Tibial artery (tissue), 4 donors: ENCODE measurements at regions not wholly inside any gene's neighbourhood (a gene's known extent, or its start where the extent isn't known, plus 50 kb on each side); places are given as distances from the start of the nearest gene placed in this dataset.

Experiments used
- DNase-seq, 2 donors: peaks; one replicate each; pipeline ENCODE4 v3.0.0-alpha.2; 2019
- H3K27ac ChIP-seq, 2 donors: fragments of 200-600 bp; sonication (generic) in 1 of 2; 1 replicate in 1 of 2; 2 replicates in 1 of 2; pipeline ENCODE4 v1.5.1; 2018 to 2019; ENCODE audit warnings: mild to moderate bottlenecking in 1 of 2
- H3K27me3 ChIP-seq, 2 donors: fragments of 200-600 bp; sonication (generic) in 1 of 2; one replicate each; pipeline versions ENCODE4 v1.5.1 to v1.6.0; 2016 to 2019
- H3K36me3 ChIP-seq, 3 donors: fragments of 200-600 bp; sonication (generic) in 2 of 3; one replicate each; pipeline ENCODE4 v1.5.1; 2016 to 2019; ENCODE audit warnings: mild to moderate bottlenecking in 2 of 3
- H3K4me1 ChIP-seq, 4 donors: fragments of 200-600 bp; sonication (generic) in 2 of 4; 1 replicate in 3 of 4; 2 replicates in 1 of 4; pipeline ENCODE4 v1.5.1; 2016 to 2019
- H3K4me3 ChIP-seq, 2 donors: fragments of 200-600 bp; sonication (generic) in 1 of 2; 1 replicate in 1 of 2; 2 replicates in 1 of 2; pipeline ENCODE4 v1.5.1; 2018 to 2019; ENCODE audit warnings: mild to moderate bottlenecking in 2 of 2
- H3K9me3 ChIP-seq, 3 donors: fragments of 200-600 bp; sonication (generic) in 1 of 3; one replicate each; pipeline ENCODE4 v1.5.1; 2016 to 2019
- CTCF ChIP-seq, 2 experiments: fragments of 200-600 bp in 1 of 2; fragments of 450-650 bp in 1 of 2; IDR thresholded peaks; one replicate each; pipeline ENCODE4 v1.5.1; 2017 to 2019; ENCODE audit warnings: antibody characterized with exemption in 2 of 2, mild to moderate bottlenecking in 1 of 2, moderate library complexity in 1 of 2
- intact Hi-C: fragments of 100-400 bp; cut with DNase I; formaldehyde crosslinking; loops from one replicate; pipeline ENCODE4 v1.15.0; 2023; ENCODE audit warnings: low total_unique reads

DNA sequence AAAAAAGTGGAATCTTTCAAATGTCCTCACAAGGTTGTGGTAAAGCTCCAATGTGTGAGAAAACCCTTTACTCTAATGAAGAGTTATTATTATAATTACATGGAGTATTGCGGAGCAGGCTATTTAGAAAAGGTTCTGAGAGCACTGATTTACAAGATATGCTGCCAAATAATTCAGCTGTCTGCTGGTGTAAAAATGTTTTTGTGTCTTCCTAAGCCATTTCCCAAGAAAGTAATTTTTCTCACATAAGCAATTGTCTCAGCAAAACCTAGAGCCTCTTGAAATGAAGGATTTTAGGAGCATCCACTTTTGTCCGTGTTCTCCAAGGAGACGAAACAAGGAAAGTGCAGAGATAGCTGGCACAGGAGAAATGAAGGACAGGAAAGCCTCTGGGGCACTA is 229.6 kb upstream of the STARD13 start:
- no peak overlapping the region for H3K27ac ChIP-seq
- intact Hi-C loops, result no loop called here
- DNase-seq, result no peak
- no peaks in the 10 kb centered on the region for H3K27me3 ChIP-seq
- H3K4me1 ChIP-seq, result peaks cover 0 to 19% (median 6%) of the 10 kb centered on the region in 4 donors
- TF ChIP-seq CTCF (IDR thresholded peaks at IDR 0.05), result no peak
- H3K4me3 ChIP-seq, result no peak overlapping the region
- no peaks in the 10 kb centered on the region for H3K36me3 ChIP-seq
- no peaks in the 10 kb centered on the region for H3K9me3 ChIP-seq

DNA sequence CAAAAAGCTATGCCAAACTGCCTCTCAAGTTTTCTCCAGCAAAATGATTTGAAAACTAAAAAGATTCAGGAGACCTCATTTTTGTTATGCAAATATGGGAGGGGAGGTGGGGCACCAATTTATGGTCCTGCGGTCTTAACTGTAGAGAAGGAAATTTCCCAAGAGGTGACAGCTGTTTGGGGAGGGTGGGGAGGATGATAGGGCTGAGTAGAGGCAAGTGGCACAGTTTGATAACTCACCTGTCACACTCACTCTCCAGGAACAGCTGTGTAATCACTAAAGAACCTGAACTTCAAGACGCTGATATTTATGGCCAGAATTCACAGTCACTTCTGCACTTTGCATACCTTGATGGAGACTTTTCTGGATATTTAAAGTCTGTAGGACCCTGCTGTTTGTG is 232.9 kb upstream of the STARD13 start:
- Histone ChIP-seq H3K27me3 (no peaks in the 10 kb centered on the region), H3K4me1 (peaks cover 0 to 28% (median 5%) of the 10 kb centered on the region in 4 donors), H3K36me3 (no peaks in the 10 kb centered on the region), H3K27ac (no peak overlapping the region), H3K4me3 (no peak overlapping the region), H3K9me3 (no peaks in the 10 kb centered on the region)
- intact Hi-C loops, result no loop called here
- no peak for DNase-seq
- no peak for TF ChIP-seq CTCF (IDR thresholded peaks at IDR 0.05)

DNA sequence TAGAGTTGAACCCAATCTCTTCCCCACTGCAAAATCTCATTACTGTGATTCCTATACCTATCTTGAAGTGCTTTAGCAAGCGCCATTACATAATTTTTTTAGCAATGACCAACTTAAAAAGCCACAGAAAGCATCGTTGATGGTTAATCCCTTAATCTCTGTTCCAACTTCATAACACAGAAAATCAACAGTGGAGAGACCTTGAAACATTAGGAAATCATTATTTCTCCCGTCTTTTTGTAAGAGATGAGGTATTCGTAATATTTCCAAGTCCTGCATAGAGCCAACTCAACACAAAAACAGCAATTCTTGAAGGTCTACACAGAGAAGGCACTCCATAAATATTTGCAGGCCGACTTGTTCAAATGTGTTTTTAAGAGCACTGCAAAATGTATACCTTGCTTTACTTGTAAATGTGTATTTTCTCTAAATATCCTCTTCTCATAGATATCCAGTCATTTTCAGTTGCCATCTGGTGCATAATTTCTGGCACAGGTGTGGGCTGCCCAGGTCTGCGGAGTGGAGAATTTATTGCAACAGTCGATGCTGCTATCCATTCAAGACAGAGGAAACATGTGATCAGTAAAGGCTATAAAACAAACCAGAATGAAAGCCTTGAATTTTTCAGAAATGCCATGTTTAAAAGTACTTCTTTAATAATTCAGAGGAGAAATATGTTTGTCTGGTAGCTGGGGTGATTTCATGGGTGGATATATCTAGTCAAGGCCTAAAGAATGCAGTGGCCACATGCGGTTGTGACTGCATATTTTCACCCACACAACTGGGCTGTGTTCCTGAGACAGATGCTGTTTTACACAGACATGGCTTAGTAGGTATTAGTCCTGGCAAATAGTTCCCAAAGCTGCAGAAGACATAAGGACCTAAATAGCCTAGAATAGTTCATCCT is 234.3 kb upstream of the STARD13 start:
- no peak for TF ChIP-seq CTCF (IDR thresholded peaks at IDR 0.05)
- no peaks in the 10 kb centered on the region for H3K27me3 ChIP-seq
- H3K36me3 ChIP-seq, result no peaks in the 10 kb centered on the region
- intact Hi-C loops, result no loop called here
- no peak overlapping the region for H3K4me3 ChIP-seq
- peaks cover 0 to 41% (median 5%) of the 10 kb centered on the region in 4 donors for H3K4me1 ChIP-seq
- peak overlapping the region; percentile 59 for H3K27ac ChIP-seq
- no peak for DNase-seq
- H3K9me3 ChIP-seq, result no peaks in the 10 kb centered on the region

DNA sequence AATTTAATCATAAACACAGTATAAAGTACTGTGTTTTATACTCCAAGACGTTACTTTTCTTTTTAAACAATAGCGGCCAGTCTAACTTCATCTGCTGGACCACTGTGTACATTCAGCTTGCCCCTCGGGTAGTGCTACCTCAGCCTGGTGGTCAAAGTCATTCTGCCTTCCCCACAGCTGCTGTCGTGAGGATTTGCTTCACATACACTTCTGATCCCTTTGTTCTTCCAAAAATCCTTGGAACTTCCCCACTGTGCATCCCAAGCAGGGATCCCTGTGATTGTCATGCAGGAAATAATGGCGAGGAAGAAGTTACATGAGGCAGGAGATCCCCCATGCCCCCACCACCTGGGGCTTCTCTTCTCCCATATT is 234.9 kb upstream of the STARD13 start:
- Histone ChIP-seq H3K27ac (peak overlapping the region; percentile 59), H3K27me3 (no peaks in the 10 kb centered on the region), H3K4me3 (no peak overlapping the region), H3K4me1 (peaks cover 0 to 48% (median 5%) of the 10 kb centered on the region in 4 donors), H3K9me3 (no peaks in the 10 kb centered on the region), H3K36me3 (no peaks in the 10 kb centered on the region)
- intact Hi-C loops, result no loop called here
- DNase-seq, result no peak
- no peak for TF ChIP-seq CTCF (IDR thresholded peaks at IDR 0.05)

DNA sequence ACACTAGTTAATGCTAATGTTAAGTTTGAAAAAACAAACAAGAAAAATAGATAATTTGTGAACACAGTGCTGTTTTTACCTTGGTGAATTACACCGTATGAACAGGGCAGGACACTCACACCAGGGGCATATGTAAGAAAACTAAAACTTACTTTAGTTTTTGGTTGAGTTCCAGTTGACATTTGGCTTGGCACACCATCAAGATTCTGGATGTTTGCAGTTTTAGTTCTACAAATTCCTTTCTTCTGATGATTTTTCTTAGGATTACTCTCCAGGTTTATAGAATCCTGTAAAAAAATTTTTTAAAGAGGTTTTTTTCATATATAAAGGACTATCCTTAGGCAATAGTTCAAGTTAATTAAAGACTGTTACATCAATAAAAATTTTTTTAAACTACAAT is 238.5 kb upstream of the STARD13 start:
- Histone ChIP-seq H3K4me1 (peaks cover 0 to 58% (median 7%) of the 10 kb centered on the region in 4 donors), H3K4me3 (no peak overlapping the region), H3K9me3 (no peaks in the 10 kb centered on the region), H3K27ac (peak overlapping the region in 1 of 2 donors; percentile 55), H3K27me3 (no peaks in the 10 kb centered on the region), H3K36me3 (no peaks in the 10 kb centered on the region)
- intact Hi-C loops, result no loop called here
- no peak for TF ChIP-seq CTCF (IDR thresholded peaks at IDR 0.05)
- no peak for DNase-seq
